Adrenal gland (tissue), 9 donors: ENCODE measurements at regions not wholly inside any gene's neighbourhood (a gene's known extent, or its start where the extent isn't known, plus 50 kb on each side); places are given as distances from the start of the nearest gene placed in this dataset.

ENCODE experiments used
- DNase-seq, 7 donors: peaks; one replicate each; pipeline ENCODE4 v3.0.0-alpha.2; 2019 to 2020
- H3K27ac ChIP-seq, 5 donors: fragments of 200-600 bp; sonication (generic) in 4 of 5; 1 replicate in 3 of 5; 2 replicates in 2 of 5; pipeline versions ENCODE4 v1.5.1 to v1.8.0; 2016 to 2020; ENCODE audit warnings: mild to moderate bottlenecking in 1 of 5
- H3K27me3 ChIP-seq: fragments of 200-600 bp; 2 replicates; pipeline ENCODE4 v1.8.0; 2021
- H3K36me3 ChIP-seq, 2 donors: fragments of 200-600 bp; replicated peaks in 1 of 2; 1 replicate in 1 of 2; 2 replicates in 1 of 2; pipeline versions ENCODE4 v1.5.1 to v1.8.0; 2018 to 2022
- H3K4me1 ChIP-seq, 2 donors: fragments of 200-600 bp; replicated peaks in 1 of 2; 1 replicate in 1 of 2; 2 replicates in 1 of 2; pipeline versions ENCODE4 v1.5.1 to v1.8.0; 2018 to 2021
- H3K4me3 ChIP-seq, 4 donors: fragments of 200-600 bp; sonication (generic) in 3 of 4; one replicate each; pipeline ENCODE4 v1.5.1; 2016 to 2018
- H3K9me3 ChIP-seq, 3 donors: fragments of 200-600 bp; sonication (generic) in 1 of 3; replicated peaks in 1 of 3; 1 replicate in 2 of 3; 2 replicates in 1 of 3; pipeline versions ENCODE4 v1.5.1 to v1.8.0; 2016 to 2021
- POLR2A ChIP-seq, 2 donors: fragments of 450-650 bp; IDR thresholded peaks; one replicate each; pipeline ENCODE4 v1.6.1; 2017; ENCODE audit warnings: antibody characterized with exemption in 2 of 2, mild to moderate bottlenecking in 2 of 2, moderate library complexity in 1 of 2
- WGBS, 4 donors: extraction: QIAGEN DNeasy Blood & Tissue Kit in 2 of 4; methylation state at CpG; one replicate each; pipeline versions ENCODE4 v1.1.5 to v1.1.7; 2013 to 2017; 5-methylcytosine and 5-hydroxymethylcytosine counted together
- intact Hi-C, 2 donors: fragments of 100-400 bp; cut with DNase I; formaldehyde crosslinking; loops; one replicate each; pipeline versions ENCODE4 v1.14.1 to v1.15.0; 2022 to 2023
- TF ChIP-seq, protein P1 (sequence below), 6 experiments: fragments of 450-650 bp in 4 of 6; fragments of 200-600 bp in 2 of 6; sonication (generic) in 1 of 6; IDR thresholded peaks; 1 replicate in 5 of 6; 2 replicates in 1 of 6; pipeline versions ENCODE4 v1.5.1 to v1.8.0; 2016 to 2021; ENCODE audit warnings: antibody characterized with exemption in 6 of 6, mild to moderate bottlenecking in 2 of 6, moderate library complexity in 1 of 6
- donor health status: healthy with polysubstance abuse.
- donor health status: Bipolar disorder and iron deficiency.
- donor health status: DM: yes; HTN: yes; CAD: no.
- donor health status: DM: no; HTN: no; CAD: no.
- donor health status: DM: no; HTN: no; CAD: no.

DNA sequence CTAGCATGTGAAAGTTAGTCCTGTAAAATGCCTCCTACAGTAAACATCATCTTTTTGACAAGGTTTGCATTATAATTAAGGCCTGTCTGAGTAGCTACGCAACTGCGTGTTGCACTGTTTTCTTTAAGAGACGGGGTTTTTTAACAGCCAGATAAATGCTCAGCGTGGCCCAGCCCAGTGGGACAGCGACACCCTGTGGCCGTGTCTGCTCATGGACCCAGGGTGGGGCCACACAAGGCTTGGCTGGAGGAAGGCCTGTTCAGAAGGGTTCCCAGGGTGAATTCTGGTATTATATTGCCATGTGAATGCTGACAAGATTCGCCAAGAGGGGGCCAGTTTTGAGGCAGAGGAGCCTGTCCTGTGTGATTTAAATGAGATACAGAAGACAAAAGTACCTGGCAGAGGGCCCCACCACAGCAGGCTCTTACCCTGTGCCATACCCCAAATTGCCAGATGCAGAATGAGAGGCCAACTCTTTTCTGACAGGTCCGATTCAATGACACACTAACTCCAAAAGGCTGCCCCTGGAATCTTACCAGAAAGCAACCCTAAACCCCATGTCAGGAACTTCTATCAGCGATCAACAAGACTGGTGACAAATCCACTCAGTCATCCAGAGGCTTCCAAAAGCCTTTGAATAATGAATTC, 65.9 kb upstream of the IRX6 start:
- 34 to 49% (median 40%) methylated on average over 8 to 9 of the region's 9 CpGs for WGBS, 4 donors

DNA sequence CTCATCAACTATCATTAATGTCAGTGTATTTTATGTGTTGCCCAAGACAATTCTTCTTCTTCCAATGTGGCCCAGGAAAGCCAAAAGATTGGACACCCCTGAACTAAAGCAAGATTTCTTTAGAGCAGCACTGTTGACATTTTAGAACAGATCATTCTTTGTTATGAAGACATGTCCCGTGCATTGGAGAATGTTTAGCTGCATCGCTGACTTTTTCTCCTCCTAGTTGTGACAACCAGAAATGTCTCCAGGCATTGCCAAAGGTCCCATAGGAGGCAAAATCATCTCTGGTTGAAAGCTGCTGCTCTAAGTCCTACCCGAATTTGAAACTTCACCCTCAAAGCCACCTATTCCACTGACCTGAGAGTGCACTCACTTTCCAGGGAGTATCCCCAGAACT, 62.7 kb upstream of the IRX6 start:
- no peak overlapping the region for H3K4me3 ChIP-seq
- H3K27ac ChIP-seq = no peak overlapping the region
- H3K27me3 ChIP-seq = peaks cover 3% of the 10 kb centered on the region
- no peaks in the 10 kb centered on the region for H3K36me3 ChIP-seq
- H3K9me3 ChIP-seq = no peaks in the 10 kb centered on the region
- no peaks in the 10 kb centered on the region for H3K4me1 ChIP-seq
- intact Hi-C loops = no loop called here
- TF ChIP-seq POLR2A (IDR thresholded peaks at IDR 0.05) = no peak
- WGBS, 4 donors = 75 to 79% (median 76%) methylated on average over 3 of the region's 3 CpGs
- DNase-seq = no peak

More for the DNA sequence above, 65.9 kb upstream of the IRX6 start:
- Histone ChIP-seq H3K4me1 (no peaks in the 10 kb centered on the region), H3K27ac (no peak overlapping the region), H3K36me3 (no peaks in the 10 kb centered on the region), H3K9me3 (no peaks in the 10 kb centered on the region), H3K27me3 (no peaks in the 10 kb centered on the region), H3K4me3 (no peak overlapping the region)
- intact Hi-C loops = no loop called here
- no peak for TF ChIP-seq POLR2A (IDR thresholded peaks at IDR 0.05)
- TF ChIP-seq, protein P1, sequence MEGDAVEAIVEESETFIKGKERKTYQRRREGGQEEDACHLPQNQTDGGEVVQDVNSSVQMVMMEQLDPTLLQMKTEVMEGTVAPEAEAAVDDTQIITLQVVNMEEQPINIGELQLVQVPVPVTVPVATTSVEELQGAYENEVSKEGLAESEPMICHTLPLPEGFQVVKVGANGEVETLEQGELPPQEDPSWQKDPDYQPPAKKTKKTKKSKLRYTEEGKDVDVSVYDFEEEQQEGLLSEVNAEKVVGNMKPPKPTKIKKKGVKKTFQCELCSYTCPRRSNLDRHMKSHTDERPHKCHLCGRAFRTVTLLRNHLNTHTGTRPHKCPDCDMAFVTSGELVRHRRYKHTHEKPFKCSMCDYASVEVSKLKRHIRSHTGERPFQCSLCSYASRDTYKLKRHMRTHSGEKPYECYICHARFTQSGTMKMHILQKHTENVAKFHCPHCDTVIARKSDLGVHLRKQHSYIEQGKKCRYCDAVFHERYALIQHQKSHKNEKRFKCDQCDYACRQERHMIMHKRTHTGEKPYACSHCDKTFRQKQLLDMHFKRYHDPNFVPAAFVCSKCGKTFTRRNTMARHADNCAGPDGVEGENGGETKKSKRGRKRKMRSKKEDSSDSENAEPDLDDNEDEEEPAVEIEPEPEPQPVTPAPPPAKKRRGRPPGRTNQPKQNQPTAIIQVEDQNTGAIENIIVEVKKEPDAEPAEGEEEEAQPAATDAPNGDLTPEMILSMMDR (IDR thresholded peaks at IDR 0.05) = peak; percentile 36 to 63 (median 45)
- DNase-seq = peak; percentile 17 to 58 (median 32)

DNA sequence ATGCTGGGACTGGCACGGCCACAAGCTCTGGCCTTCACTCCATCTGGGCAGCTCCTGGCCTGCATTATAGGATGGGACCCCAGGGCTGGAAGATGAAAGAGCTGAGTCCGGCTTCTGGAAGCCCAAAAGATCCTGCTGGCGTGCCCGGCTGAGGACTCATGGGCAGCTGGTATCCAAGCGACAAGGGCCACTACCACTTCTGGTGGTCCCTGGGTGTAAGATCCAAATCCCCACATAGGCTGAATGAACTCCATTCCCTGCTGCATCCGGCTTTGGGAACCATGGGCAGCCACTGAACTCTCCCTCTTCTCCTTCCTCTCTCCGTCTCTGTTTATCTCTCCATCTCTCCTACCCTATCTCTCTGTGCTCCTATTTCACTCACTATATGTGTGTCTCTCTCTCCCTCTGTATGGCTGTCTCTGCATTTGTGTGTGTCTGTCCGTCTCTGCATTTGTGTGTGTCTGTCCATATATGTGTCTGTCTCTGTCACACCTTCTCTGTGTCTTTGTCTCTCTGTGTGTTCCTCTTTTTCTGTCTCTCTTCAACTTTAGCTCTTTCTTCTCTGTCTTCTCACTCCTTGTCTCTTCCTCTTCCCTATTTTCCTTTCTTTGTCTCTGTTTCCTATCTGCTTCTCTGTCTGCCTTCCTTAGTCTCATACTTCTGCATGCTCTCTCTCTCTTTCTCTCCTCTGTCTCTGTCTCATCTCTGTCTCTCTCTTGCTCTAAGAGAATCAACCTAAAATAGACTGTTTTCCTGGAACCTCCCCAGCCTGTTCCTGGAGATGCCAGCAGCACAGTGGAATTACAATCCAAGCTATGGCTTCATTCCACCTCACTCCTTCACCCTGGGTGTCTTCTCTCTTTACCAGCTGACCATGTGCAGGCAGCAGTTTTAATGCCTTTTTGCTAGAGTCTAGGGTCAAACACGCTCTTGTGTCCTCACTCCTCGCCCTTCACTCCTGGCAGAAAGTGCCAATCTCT, 60.4 kb upstream of the IRX6 start:
- Histone ChIP-seq H3K4me3 (no peak overlapping the region), H3K27me3 (peaks cover 3% of the 10 kb centered on the region), H3K27ac (no peak overlapping the region), H3K4me1 (no peaks in the 10 kb centered on the region), H3K36me3 (no peaks in the 10 kb centered on the region), H3K9me3 (no peaks in the 10 kb centered on the region)
- no peak for DNase-seq
- WGBS, 4 donors = 58 to 74% (median 71%) methylated on average over 10 of the region's 10 CpGs
- intact Hi-C loops = no loop called here
- no peak for TF ChIP-seq POLR2A (IDR thresholded peaks at IDR 0.05)
- TF ChIP-seq, protein P1 (IDR thresholded peaks at IDR 0.05) = no peak

DNA sequence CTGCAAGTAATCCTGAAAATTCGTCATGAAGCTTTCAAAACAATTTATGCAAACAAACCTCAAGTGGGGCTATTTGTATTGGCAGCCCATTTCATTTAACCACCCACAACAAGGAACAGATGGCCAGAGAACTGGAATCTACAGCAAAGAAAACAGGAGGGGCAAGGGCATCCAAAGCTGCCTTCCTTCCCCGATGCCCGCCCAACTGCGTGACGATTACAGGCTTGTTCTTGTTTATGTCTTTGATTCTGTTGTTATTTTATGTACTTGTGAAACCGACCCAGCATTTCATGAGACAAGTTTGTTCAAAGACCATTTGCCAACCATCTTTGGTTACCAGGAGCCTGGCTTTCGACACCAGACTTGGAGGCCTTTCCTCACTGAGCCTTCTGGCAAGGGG, 59.1 kb upstream of the IRX6 start:
- H3K36me3 ChIP-seq = no peaks in the 10 kb centered on the region
- H3K9me3 ChIP-seq = no peaks in the 10 kb centered on the region

More for the DNA sequence above, 59.1 kb upstream of the IRX6 start:
- H3K4me1 ChIP-seq = no peaks in the 10 kb centered on the region
- intact Hi-C loops = no loop called here
- DNase-seq = no peak
- H3K27me3 ChIP-seq = peaks cover 3% of the 10 kb centered on the region
- no peak overlapping the region for H3K4me3 ChIP-seq
- no peak for TF ChIP-seq POLR2A (IDR thresholded peaks at IDR 0.05)
- TF ChIP-seq, protein P1 (IDR thresholded peaks at IDR 0.05) = no peak
- WGBS, 4 donors = 71 to 84% (median 73%) methylated on average over 7 of the region's 7 CpGs
- H3K27ac ChIP-seq = no peak overlapping the region
